ENCODE measurements at regions not wholly inside any gene's neighbourhood (a gene's known extent, or its start where the extent isn't known, plus 50 kb on each side); places are given as distances from the start of the nearest gene placed in this dataset.

GRCh38 chr16:86931410-86931941 is 353.1 kb downstream of the FOXL1 start:
- DNase-seq (ENCODE audit: low read depth in 2 of 2): no peak

- DNase-seq (ENCODE audit: low read depth in 2 of 2): no peak
Observed at GRCh38 chr16:86932130-86932982, 354.0 kb downstream of the FOXL1 start.

GRCh38 chr16:86934581-86935375 is 356.4 kb downstream of the FOXL1 start:
- DNase-seq (ENCODE audit: low read depth in 2 of 2): no peak

- DNase-seq (ENCODE audit: low read depth in 2 of 2): no peak
Observed at GRCh38 chr16:86939609-86940008, 361.3 kb downstream of the FOXL1 start.

GRCh38 chr16:86941731-86942130 is 363.4 kb downstream of the FOXL1 start:
- DNase-seq (ENCODE audit: low read depth in 2 of 2): no peak

- DNase-seq (ENCODE audit: low read depth in 2 of 2): no peak
Observed at GRCh38 chr16:86942151-86943051, 364.1 kb downstream of the FOXL1 start.

- no peak for DNase-seq (ENCODE audit: low read depth in 2 of 2)
Observed at GRCh38 chr16:86945166-86945900, 367.0 kb downstream of the FOXL1 start.

- DNase-seq (ENCODE audit: low read depth in 2 of 2): no peak
Observed at GRCh38 chr16:86946396-86946795, 368.0 kb downstream of the FOXL1 start.

- no peak for DNase-seq (ENCODE audit: low read depth in 2 of 2)
Observed at GRCh38 chr16:86946981-86947380, 368.6 kb downstream of the FOXL1 start.

GRCh38 chr16:86948046-86948445 is 369.1 kb downstream of the C16orf95 start:
- DNase-seq (ENCODE audit: low read depth in 2 of 2): no peak

- DNase-seq (ENCODE audit: low read depth in 2 of 2): no peak
Observed at GRCh38 chr16:86949116-86949515, 368.1 kb downstream of the C16orf95 start.

GRCh38 chr16:86949630-86950029 is 367.6 kb downstream of the C16orf95 start:
- no peak for DNase-seq (ENCODE audit: low read depth in 2 of 2)

- no peak for DNase-seq (ENCODE audit: low read depth in 2 of 2)
Observed at GRCh38 chr16:86951041-86951822, 366.0 kb downstream of the C16orf95 start.

- DNase-seq (ENCODE audit: low read depth in 2 of 2): no peak
Observed at GRCh38 chr16:86951831-86952598, 365.2 kb downstream of the C16orf95 start.

- no peak for DNase-seq (ENCODE audit: low read depth in 2 of 2)
Observed at GRCh38 chr16:86952769-86953168, 364.4 kb downstream of the C16orf95 start.

- no peak for DNase-seq (ENCODE audit: low read depth in 2 of 2)
Observed at GRCh38 chr16:86953631-86954391, 363.4 kb downstream of the C16orf95 start.

GRCh38 chr16:86955136-86955855 is 361.9 kb downstream of the C16orf95 start:
- no peak for DNase-seq (ENCODE audit: low read depth in 2 of 2)

- no peak for DNase-seq (ENCODE audit: low read depth in 2 of 2)
Observed at GRCh38 chr16:86956437-86956836, 360.8 kb downstream of the C16orf95 start.
